Activated CD8-positive, alpha-beta memory T cell treated with anti-CD3 and anti-CD28 coated beads, Interleukin-2, amount 10 ng/mL, durations not matched to agents 7 days and 5 days (primary cell): ENCODE measurements at regions not wholly inside any gene's neighbourhood (a gene's known extent, or its start where the extent isn't known, plus 50 kb on each side); places are given as distances from the start of the nearest gene placed in this dataset.

ENCODE experiments used
- ATAC-seq: fragments of 150-1000 bp; cut with Tn5 transposase; one replicate; pipeline ENCODE4 v1.10.0; 2021; ENCODE audit warnings: moderate library complexity
- CTCF ChIA-PET: fragments of 350-600 bp; sonication (Branson Sonifier 250); formaldehyde crosslinking; loops from one replicate; lab custom pipeline; 2021; ENCODE audit warnings: antibody characterized with exemption; lab: Charles Lee
- DNase-seq: peaks from one replicate; pipeline ENCODE4 v3.0.0-alpha.2; 2020
- H3K27ac Mint-ChIP-seq: one replicate; pipeline ENCODE4 v1.8.0; 2021; ENCODE audit warnings: mild to moderate bottlenecking, mixed read lengths
- H3K27me3 Mint-ChIP-seq: one replicate; pipeline ENCODE4 v1.8.0; 2021; ENCODE audit warnings: mixed read lengths
- H3K36me3 Mint-ChIP-seq: one replicate; pipeline ENCODE4 v1.8.0; 2021; ENCODE audit warnings: mild to moderate bottlenecking, mixed read lengths
- H3K4me1 Mint-ChIP-seq: one replicate; pipeline ENCODE4 v1.8.0; 2021; ENCODE audit warnings: mixed read lengths
- H3K4me3 Mint-ChIP-seq: one replicate; pipeline ENCODE4 v1.8.0; 2021; ENCODE audit warnings: mild to moderate bottlenecking, moderate library complexity, mixed read lengths
- H3K9me3 Mint-ChIP-seq: one replicate; pipeline ENCODE4 v1.8.0; 2022; ENCODE audit warnings: low read depth, mixed read lengths

DNA sequence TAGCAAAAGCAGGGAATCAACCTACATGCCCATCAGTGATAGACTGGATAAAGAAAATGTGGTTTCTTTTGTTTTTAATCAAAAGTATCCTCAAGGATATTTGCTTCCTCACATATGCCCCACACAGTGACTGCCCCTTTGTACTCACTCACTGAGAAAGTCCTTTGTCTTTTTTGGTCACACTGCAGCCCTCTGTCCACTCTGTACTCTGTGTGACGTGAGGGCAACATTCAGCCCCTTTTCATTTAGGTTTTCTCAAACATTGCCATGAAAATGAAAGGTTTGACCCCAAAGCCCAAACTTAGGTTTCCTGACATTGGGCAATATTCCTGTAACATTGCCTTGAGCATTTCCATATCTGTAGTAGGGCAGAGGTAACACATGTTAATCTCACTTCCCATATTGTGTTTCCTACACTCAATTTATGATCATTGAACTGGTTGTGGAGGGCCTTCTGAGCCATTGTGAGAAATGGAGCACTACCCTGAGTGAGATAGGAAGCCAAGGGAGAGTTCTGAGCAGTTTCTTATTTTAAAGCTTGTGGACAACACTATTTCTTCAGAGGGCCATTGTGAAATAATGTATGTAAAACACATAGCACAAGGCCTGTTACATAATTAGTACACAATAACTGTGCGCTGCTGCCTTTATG is 501.9 kb upstream of the C1orf87 start:
- H3K9me3 Mint-ChIP-seq: no peaks in the 10 kb centered on the region
- no peak overlapping the region for H3K27ac Mint-ChIP-seq
- H3K27me3 Mint-ChIP-seq: no peaks in the 10 kb centered on the region
- H3K4me1 Mint-ChIP-seq: no peaks in the 10 kb centered on the region
- H3K36me3 Mint-ChIP-seq: no peaks in the 10 kb centered on the region
- ATAC-seq (no peak), DNase-seq (no peak)
- no peak overlapping the region for H3K4me3 Mint-ChIP-seq
- CTCF ChIA-PET: no interaction called here

DNA sequence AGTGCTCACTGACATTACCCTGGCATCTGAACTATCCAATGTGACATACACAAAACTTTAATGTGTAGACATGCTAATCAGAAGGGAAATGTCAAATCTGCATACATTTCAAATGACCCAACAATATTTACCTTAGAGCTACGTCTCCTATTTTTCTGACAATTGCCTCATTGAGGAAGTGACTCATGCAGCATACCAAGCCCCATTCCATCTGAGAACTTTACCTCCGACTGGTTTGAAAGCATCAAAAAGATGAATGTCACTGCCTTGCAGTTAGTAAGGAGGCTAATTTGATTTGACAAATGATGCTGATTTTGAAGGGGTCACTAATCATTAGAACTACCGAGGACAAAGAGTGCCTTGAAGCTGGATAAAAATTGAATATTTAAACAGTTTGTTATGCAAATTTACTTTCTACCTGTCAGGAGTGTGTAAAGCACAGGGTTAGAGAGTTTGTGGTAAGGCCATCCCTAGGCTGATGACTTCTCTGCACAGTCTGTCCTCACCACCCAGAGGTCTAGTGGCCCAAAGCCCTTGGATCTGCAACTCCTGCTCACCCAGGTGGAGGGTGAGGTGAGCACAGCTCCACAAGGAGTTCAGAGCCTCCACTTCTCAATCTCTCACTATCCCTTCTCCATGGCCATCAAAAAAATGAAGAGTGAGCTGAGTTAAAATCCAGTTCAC is 500.3 kb upstream of the C1orf87 start:
- no peaks in the 10 kb centered on the region for H3K9me3 Mint-ChIP-seq

DNA sequence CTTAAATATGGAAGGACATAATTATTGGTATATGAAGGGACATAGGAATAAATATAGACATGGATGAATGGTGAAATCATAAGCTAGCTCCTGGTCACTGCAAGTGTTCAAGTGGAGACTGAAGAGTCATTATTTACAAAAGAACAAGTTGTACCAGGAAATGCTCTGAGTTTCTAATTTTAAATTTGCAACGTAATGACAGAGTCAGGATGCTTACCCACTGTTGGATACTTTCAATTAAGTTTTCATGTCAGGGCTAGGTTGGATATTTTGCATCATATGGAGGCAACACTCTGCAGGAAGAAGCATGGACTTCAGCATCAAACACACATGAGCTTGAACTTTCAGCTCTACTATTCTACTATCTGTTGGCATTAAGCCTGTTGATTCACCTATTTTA is 499.6 kb upstream of the C1orf87 start:
- Mint-ChIP-seq H3K4me3 (no peak overlapping the region), H3K36me3 (no peaks in the 10 kb centered on the region), H3K9me3 (no peaks in the 10 kb centered on the region), H3K27me3 (no peaks in the 10 kb centered on the region), H3K27ac (no peak overlapping the region), H3K4me1 (no peaks in the 10 kb centered on the region)
- ATAC-seq: no peak
- no peak for DNase-seq
- CTCF ChIA-PET: no interaction called here

More for the DNA sequence above, 500.3 kb upstream of the C1orf87 start:
- ATAC-seq (no peak), DNase-seq (no peak)
- no peaks in the 10 kb centered on the region for H3K27me3 Mint-ChIP-seq
- H3K36me3 Mint-ChIP-seq: no peaks in the 10 kb centered on the region
- H3K27ac Mint-ChIP-seq: no peak overlapping the region
- H3K4me3 Mint-ChIP-seq: no peak overlapping the region
- H3K4me1 Mint-ChIP-seq: no peaks in the 10 kb centered on the region
- CTCF ChIA-PET: no interaction called here

DNA sequence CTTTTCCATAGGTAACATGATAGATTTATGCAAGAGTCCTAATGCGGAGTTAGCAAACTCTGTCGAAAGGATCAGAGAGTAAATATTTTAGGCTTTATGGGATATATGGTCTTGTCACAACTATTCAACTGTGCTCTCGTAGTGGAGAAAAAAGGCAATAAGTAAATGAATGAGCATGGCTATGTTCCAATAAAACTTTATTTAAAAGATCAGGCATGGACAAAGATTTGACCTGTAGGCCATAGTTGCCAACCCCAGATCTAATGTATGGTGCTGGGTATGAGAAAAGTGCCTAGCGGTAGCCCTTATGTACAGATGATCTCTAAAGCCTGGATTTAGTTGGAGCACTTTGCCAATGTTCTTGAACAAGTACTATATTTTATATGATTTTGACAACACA is 498.8 kb upstream of the C1orf87 start:
- Mint-ChIP-seq H3K4me1 (no peaks in the 10 kb centered on the region), H3K4me3 (no peak overlapping the region), H3K27me3 (no peaks in the 10 kb centered on the region), H3K36me3 (no peaks in the 10 kb centered on the region), H3K27ac (no peak overlapping the region), H3K9me3 (no peaks in the 10 kb centered on the region)
- DNase-seq: no peak
- no peak for ATAC-seq
- CTCF ChIA-PET: no interaction called here

DNA sequence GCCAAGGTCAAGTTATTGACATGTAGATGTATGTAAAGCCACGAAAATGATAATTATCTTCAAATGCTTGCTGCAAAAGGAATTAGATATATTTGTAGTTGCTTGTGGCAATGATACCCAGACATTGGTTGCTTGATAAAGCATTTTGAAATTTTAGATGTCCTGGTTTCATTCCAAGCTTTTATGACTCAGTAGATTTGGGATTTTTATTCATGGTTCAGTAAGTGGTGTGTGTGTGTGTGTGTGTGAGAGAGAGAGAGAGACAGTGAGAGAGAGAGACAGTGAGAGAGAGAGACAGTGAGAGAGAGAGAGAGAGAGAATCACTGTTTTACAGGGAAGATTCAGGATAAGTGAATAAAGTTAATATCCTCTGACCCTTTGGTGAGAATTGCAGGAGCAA is 498.2 kb upstream of the C1orf87 start:
- no peaks in the 10 kb centered on the region for H3K4me1 Mint-ChIP-seq
- DNase-seq (no peak), ATAC-seq (no peak)
- CTCF ChIA-PET: no interaction called here
- H3K27ac Mint-ChIP-seq: no peak overlapping the region
- H3K9me3 Mint-ChIP-seq: no peaks in the 10 kb centered on the region
- no peaks in the 10 kb centered on the region for H3K36me3 Mint-ChIP-seq
- H3K4me3 Mint-ChIP-seq: no peak overlapping the region
- H3K27me3 Mint-ChIP-seq: no peaks in the 10 kb centered on the region

DNA sequence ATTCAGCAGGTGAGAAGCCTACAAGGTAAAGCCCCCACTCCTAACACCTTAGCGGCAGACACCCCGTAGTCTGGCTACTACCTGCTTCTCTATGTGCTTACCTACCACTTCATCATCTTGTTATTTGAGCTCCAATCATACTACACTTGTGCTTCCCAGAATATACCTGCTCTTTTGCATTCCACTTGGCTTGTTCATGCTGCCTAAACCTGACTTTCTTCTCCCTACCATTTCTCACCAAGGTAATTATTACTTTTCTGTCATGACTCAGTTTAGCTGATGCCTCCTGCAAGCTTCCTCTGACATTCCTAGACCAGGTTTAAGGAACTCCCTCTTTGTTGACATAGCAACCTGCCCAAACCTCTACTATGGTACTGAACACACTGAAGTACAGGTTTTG is 495.6 kb upstream of the C1orf87 start:
- Mint-ChIP-seq H3K4me1 (no peaks in the 10 kb centered on the region), H3K27ac (no peak overlapping the region), H3K36me3 (no peaks in the 10 kb centered on the region), H3K27me3 (no peaks in the 10 kb centered on the region), H3K9me3 (no peaks in the 10 kb centered on the region), H3K4me3 (no peak overlapping the region)
- DNase-seq (no peak), ATAC-seq (no peak)
- CTCF ChIA-PET: no interaction called here

DNA sequence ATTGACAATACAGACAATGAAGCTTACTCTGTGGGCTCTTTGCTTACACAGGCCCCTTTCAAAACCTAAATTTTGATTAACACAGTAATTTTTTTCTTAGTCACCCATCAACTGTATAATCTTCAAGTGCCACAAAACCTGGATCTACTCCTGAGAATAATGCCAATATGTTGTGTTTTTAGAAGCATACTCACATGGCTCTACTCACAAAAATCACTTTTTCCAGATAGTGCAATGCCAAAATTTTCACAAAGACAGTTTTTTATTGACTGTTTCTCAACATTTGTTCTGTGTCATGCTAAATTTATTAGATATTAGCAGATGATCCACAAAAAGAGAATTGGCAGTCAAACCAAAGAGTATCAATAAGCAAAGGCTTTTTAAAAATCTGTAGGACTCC is 493.7 kb upstream of the C1orf87 start:
- H3K4me3 Mint-ChIP-seq: no peak overlapping the region
- no peak overlapping the region for H3K27ac Mint-ChIP-seq

DNA sequence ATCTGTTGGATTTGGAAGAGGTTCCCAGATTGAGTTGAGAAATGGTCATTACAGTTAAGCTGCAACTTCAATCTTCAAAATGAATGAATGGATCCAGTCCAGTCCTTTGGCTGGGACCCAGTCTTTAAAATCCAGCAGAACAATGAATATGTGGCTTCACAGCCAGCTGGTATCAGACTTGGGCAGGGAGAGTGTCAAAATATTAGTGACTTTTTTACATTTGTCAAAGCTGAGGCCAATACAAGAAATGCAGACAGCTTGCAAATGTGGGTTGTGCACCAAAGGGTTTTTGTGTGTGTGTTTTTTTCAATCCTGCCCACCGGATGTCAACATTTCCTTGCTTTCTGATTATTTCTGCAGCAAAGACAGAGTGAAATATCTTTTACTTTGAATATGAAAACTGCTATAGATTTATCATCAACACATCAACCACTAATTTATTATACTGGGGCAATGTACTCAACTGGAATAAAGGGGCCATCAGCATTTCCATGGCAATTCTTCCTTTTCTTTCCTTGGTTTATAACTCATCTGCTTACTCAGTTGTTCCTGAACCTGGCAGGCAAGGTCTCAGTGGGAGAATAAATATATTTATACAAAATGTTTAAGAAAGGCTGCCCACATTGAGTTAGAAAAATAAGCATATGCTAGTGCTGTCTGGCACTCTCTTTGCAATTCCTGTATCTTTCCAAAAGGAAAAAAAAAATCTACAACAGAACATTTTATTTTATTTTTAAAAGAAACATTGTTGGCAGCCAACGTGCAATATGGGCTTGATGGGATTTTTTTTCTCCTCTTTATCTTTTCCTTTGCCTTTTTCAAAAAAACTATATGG is 491.6 kb upstream of the C1orf87 start:
- Mint-ChIP-seq H3K27ac (no peak overlapping the region), H3K36me3 (no peaks in the 10 kb centered on the region), H3K9me3 (no peaks in the 10 kb centered on the region), H3K27me3 (no peaks in the 10 kb centered on the region), H3K4me1 (no peaks in the 10 kb centered on the region), H3K4me3 (no peak overlapping the region)
- ATAC-seq: no peak
- DNase-seq: no peak
- CTCF ChIA-PET: no interaction called here

More for the DNA sequence above, 493.7 kb upstream of the C1orf87 start:
- no peaks in the 10 kb centered on the region for H3K9me3 Mint-ChIP-seq
- CTCF ChIA-PET: no interaction called here
- ATAC-seq (no peak), DNase-seq (no peak)
- H3K27me3 Mint-ChIP-seq: no peaks in the 10 kb centered on the region
- no peaks in the 10 kb centered on the region for H3K4me1 Mint-ChIP-seq
- H3K36me3 Mint-ChIP-seq: no peaks in the 10 kb centered on the region

DNA sequence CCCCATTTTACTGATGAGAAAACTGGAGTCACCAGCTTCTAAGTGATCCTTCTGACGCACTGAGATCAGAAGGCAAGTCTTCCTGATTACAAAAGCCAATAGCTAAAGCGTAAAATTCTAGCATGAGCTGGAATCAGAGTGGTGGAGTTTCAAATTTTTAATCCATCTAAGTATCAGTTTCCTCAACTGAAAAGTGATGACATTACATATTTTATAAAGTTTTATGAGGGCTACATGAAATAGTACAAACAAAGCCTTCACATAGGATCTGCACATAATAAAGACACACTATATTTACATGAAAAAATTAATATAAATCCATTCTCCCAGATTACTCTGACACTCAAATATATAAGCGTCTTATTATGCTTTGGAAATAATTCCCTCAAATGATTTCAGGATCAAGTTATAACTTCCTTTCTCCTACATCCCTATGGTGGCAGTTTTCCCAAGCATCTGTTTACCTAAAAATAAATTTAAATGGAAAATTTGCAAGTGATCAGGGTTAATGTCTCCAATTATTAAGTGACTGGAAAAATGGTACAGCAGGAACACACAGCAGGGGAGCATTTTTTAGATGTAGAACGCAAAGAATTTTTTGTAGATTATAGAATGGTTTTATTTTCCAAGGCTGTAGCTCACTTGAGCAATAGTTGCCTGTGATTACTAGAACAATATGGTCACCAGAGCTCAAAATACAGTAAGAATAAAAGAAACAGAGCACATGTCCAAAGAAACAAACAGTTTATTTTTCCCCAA is 490.4 kb upstream of the C1orf87 start:
- ATAC-seq (no peak), DNase-seq (no peak)
- no peak overlapping the region for H3K4me3 Mint-ChIP-seq
- no peak overlapping the region for H3K27ac Mint-ChIP-seq
- CTCF ChIA-PET: no interaction called here
- no peaks in the 10 kb centered on the region for H3K9me3 Mint-ChIP-seq
- no peaks in the 10 kb centered on the region for H3K27me3 Mint-ChIP-seq
- H3K4me1 Mint-ChIP-seq: no peaks in the 10 kb centered on the region
- H3K36me3 Mint-ChIP-seq: no peaks in the 10 kb centered on the region

DNA sequence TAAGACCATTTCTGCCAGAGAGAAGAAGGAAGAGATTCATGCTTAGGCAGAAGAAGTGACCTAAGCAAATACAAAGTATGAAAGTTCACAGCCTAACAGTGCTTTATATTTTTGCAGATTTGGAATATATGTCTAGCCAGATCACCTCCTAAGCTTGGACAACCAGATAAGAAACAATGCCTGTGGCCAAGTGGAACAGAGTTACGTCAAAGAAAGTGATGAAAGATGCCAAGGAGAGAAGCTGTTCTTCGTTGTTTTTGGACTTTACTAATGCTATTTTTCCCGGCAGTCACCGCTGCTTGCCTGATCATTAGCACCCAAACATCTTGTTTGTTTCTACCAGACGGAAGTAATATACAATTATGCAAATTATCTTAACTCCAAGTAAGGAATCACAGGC is 489.2 kb upstream of the C1orf87 start:
- H3K9me3 Mint-ChIP-seq: no peaks in the 10 kb centered on the region
- H3K4me3 Mint-ChIP-seq: no peak overlapping the region
- no peak overlapping the region for H3K27ac Mint-ChIP-seq
- no peaks in the 10 kb centered on the region for H3K4me1 Mint-ChIP-seq
- H3K27me3 Mint-ChIP-seq: no peaks in the 10 kb centered on the region
- DNase-seq: no peak
- no peaks in the 10 kb centered on the region for H3K36me3 Mint-ChIP-seq
- CTCF ChIA-PET: no interaction called here
- ATAC-seq: no peak

DNA sequence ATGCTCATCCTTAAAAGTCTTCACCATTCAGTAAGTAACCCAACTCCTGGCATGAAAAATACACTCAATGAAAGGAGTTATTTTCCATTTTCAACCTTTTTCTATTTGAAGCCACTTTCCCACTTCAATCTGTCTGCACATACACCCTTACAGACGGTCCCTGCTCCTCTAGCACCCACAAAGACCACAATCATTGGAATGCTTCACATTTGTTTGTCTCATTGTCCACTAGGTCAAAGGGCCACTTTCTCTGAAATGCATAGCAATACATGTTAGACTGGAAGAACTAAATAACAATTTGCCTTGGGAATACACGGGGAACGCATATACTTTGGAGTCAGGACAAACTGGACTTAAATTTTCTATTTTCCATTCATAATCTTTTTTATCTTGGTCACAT is 487.1 kb upstream of the C1orf87 start:
- CTCF ChIA-PET: no interaction called here
- no peak for DNase-seq
- H3K4me1 Mint-ChIP-seq: no peaks in the 10 kb centered on the region
- H3K9me3 Mint-ChIP-seq: no peaks in the 10 kb centered on the region
- H3K4me3 Mint-ChIP-seq: no peak overlapping the region
- H3K36me3 Mint-ChIP-seq: no peaks in the 10 kb centered on the region
- H3K27me3 Mint-ChIP-seq: no peaks in the 10 kb centered on the region
- no peak overlapping the region for H3K27ac Mint-ChIP-seq
- no peak for ATAC-seq

DNA sequence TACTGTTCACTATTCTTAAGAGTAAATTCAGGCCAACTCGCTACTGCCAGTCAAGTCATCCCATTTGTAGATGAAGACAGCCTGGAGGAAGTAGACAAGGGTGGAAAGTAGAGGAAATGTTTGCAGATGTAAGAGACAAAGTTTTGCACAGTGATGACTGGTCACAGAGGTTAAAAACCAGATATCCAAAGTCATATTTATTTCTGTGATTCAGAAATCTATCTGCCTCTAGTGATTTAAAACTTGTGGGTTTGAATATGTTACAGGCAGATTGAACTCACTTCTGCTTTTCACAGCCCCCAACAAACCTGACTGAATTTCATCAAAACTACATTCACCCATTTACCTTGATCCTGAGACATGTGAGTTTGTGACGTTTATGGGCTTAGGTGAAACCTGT is 484.7 kb upstream of the C1orf87 start:
- H3K27ac Mint-ChIP-seq: no peak overlapping the region
- no peak overlapping the region for H3K4me3 Mint-ChIP-seq
- H3K27me3 Mint-ChIP-seq: no peaks in the 10 kb centered on the region

DNA sequence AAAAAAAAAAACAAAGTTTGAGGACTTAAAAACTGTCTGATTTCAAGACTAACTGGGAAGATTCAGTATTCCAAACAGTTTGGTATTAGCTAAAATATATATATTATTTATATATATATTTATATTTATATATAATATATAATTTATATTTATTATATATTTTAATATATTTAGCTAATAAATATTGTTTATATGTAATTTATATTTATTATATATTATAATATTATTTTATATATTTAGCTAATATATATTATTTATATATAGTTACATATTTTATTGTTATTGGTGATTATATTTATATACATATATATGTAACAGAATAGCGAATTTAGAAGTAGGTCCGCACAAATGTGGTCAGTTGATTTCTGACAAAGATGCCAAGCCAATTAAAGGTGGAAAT is 480.2 kb upstream of the C1orf87 start:
- no peaks in the 10 kb centered on the region for H3K27me3 Mint-ChIP-seq
- H3K4me3 Mint-ChIP-seq: no peak overlapping the region
- ATAC-seq: no peak
- no peaks in the 10 kb centered on the region for H3K9me3 Mint-ChIP-seq
- H3K4me1 Mint-ChIP-seq: no peaks in the 10 kb centered on the region
- no peak overlapping the region for H3K27ac Mint-ChIP-seq
- DNase-seq: no peak
- CTCF ChIA-PET: no interaction called here
- no peaks in the 10 kb centered on the region for H3K36me3 Mint-ChIP-seq

More for the DNA sequence above, 484.7 kb upstream of the C1orf87 start:
- ATAC-seq (no peak), DNase-seq (no peak)
- CTCF ChIA-PET: no interaction called here
- Mint-ChIP-seq H3K4me1 (no peaks in the 10 kb centered on the region), H3K36me3 (no peaks in the 10 kb centered on the region), H3K9me3 (no peaks in the 10 kb centered on the region)
